GM23338 (cell line): ENCODE measurements at regions not wholly inside any gene's neighbourhood (a gene's known extent, or its start where the extent isn't known, plus 50 kb on each side); places are given as distances from the start of the nearest gene placed in this dataset.

Source experiments
- ATAC-seq: fragments of 200-7000 bp; cut with Tn5 transposase; 3 replicates; pipeline ENCODE4 v1.9.1; 2020
- DNase-seq: peaks from one replicate; pipeline ENCODE4 v3.0.0-alpha.2; 2015; ENCODE audit warnings: low spot score
- H2AFZ ChIP-seq: fragments of 200-600 bp; sonication (generic); 2 replicates; pipeline ENCODE4 v1.8.0; 2016; ENCODE audit warnings: antibody characterized with exemption, mild to moderate bottlenecking, moderate library complexity
- H3F3A ChIP-seq: fragments of 200-600 bp; sonication (generic); replicated peaks from 2 replicates; pipeline ENCODE4 v1.8.0; 2017; ENCODE audit warnings: antibody characterized with exemption, mixed run types, low read depth
- H3K27ac ChIP-seq: fragments of 200-600 bp; sonication (generic); 2 replicates; pipeline ENCODE4 v1.6.1; 2016; ENCODE audit warnings: low read depth
- H3K27me3 ChIP-seq: fragments of 200-600 bp; sonication (generic); 2 replicates; pipeline ENCODE4 v1.8.0; 2016; ENCODE audit warnings: mild to moderate bottlenecking, mixed run types, moderate library complexity; ENCODE audit not compliant: insufficient read depth
- H3K36me3 ChIP-seq: fragments of 200-600 bp; sonication (generic); 2 replicates; pipeline ENCODE4 v1.8.0; 2016; ENCODE audit warnings: mild to moderate bottlenecking; ENCODE audit not compliant: insufficient read depth
- H3K4me1 ChIP-seq: fragments of 200-600 bp; sonication (generic); 2 replicates; pipeline ENCODE4 v1.8.0; 2016; ENCODE audit warnings: mild to moderate bottlenecking, moderate library complexity; ENCODE audit not compliant: insufficient read depth
- H3K4me2 ChIP-seq: fragments of 200-600 bp; sonication (generic); 2 replicates; pipeline ENCODE4 v1.7.1; 2017; ENCODE audit warnings: mixed run types
- H3K4me3 ChIP-seq: fragments of 200-600 bp; sonication (generic); 2 replicates; pipeline ENCODE4 v1.6.1; 2016; ENCODE audit warnings: mixed run types
- H3K79me2 ChIP-seq: fragments of 200-600 bp; sonication (generic); replicated peaks from 2 replicates; pipeline ENCODE4 v1.8.0; 2017; ENCODE audit warnings: mild to moderate bottlenecking; ENCODE audit not compliant: insufficient read depth
- H3K9me2 ChIP-seq: fragments of 200-600 bp; sonication (generic); 2 replicates; pipeline ENCODE4 v1.8.0; 2017; ENCODE audit not compliant: insufficient read depth
- H4K20me1 ChIP-seq: fragments of 200-600 bp; sonication (generic); replicated peaks from 2 replicates; pipeline ENCODE4 v1.8.0; 2017; ENCODE audit warnings: mild to moderate bottlenecking; ENCODE audit not compliant: insufficient read depth
- H3K27ac Mint-ChIP-seq: 2 replicates; pipeline ENCODE4 v1.8.0; 2020; ENCODE audit warnings: inconsistent platforms, mild to moderate bottlenecking, moderate library complexity, mixed read lengths
- H3K27me3 Mint-ChIP-seq: 3 replicates; pipeline ENCODE4 v1.8.0; 2022; ENCODE audit warnings: low read depth, mild to moderate bottlenecking, moderate library complexity, mixed read lengths, inconsistent platforms; ENCODE audit not compliant: insufficient read depth, poor library complexity
- H3K36me3 Mint-ChIP-seq: 3 replicates; pipeline ENCODE4 v1.8.0; 2021; ENCODE audit warnings: low read depth, mild to moderate bottlenecking, inconsistent platforms, moderate library complexity, mixed read lengths
- H3K4me1 Mint-ChIP-seq: 3 replicates; pipeline ENCODE4 v1.8.0; 2020; ENCODE audit warnings: mild to moderate bottlenecking, inconsistent platforms, mixed read lengths
- H3K4me3 Mint-ChIP-seq: 3 replicates; pipeline ENCODE4 v1.8.0; 2021; ENCODE audit warnings: moderate library complexity, mild to moderate bottlenecking, inconsistent platforms, mixed read lengths
- H3K9me3 Mint-ChIP-seq: 3 replicates; pipeline ENCODE4 v1.8.0; 2020; ENCODE audit warnings: moderate library complexity, mild to moderate bottlenecking, inconsistent platforms, mixed read lengths
- CREB1 ChIP-seq: fragments of 250-450 bp; sonication (Bioruptor Pico); IDR thresholded peaks from 2 replicates; pipeline ENCODE4 v1.5.0; 2020; ENCODE audit warnings: low read depth, mild to moderate bottlenecking, moderate library complexity
- CTCF ChIP-seq, 2 experiments: fragments of 200-600 bp in 1 of 2; sonication (generic) in 1 of 2; conservative IDR thresholded peaks; 2 replicates each; pipeline versions ENCODE4 v1.5.1 to v1.6.1; 2016 to 2017; ENCODE audit warnings: antibody characterized with exemption in 2 of 2, low read depth in 2 of 2, mild to moderate bottlenecking in 2 of 2, moderate library complexity in 1 of 2
- ETS1 ChIP-seq: IDR thresholded peaks from 2 replicates; pipeline ENCODE4 v1.6.1; 2016; ENCODE audit warnings: antibody characterized with exemption
- EZH2 ChIP-seq: fragments of 200-600 bp; sonication (generic); IDR thresholded peaks from one replicate; pipeline ENCODE4 v1.8.0; 2017; ENCODE audit warnings: antibody characterized with exemption, mild to moderate bottlenecking, low read depth; ENCODE audit not compliant: unreplicated experiment
- EZH2phosphoT487 ChIP-seq: fragments of 200-600 bp; sonication (generic); IDR thresholded peaks from one replicate; pipeline ENCODE4 v1.8.1; 2018; ENCODE audit warnings: antibody characterized with exemption; ENCODE audit not compliant: unreplicated experiment
- JUNB ChIP-seq: IDR thresholded peaks from one replicate; pipeline ENCODE4 v1.6.1; 2016; ENCODE audit warnings: antibody characterized with exemption; ENCODE audit not compliant: unreplicated experiment
- POLR2AphosphoS5 ChIP-seq: IDR thresholded peaks from 2 replicates; pipeline ENCODE4 v1.6.1; 2016; ENCODE audit warnings: antibody characterized with exemption, low read depth
- REST ChIP-seq: IDR thresholded peaks from one replicate; pipeline ENCODE4 v1.6.1; 2018; ENCODE audit warnings: antibody characterized with exemption; ENCODE audit not compliant: unreplicated experiment
- STAT1 ChIP-seq: IDR thresholded peaks from one replicate; pipeline ENCODE4 v1.6.1; 2016; ENCODE audit warnings: antibody characterized with exemption; ENCODE audit not compliant: unreplicated experiment
- ZNF114 ChIP-seq: fragments of 250-450 bp; sonication (Bioruptor Pico); IDR thresholded peaks from 2 replicates; pipeline ENCODE4 v1.5.0; 2020; ENCODE audit warnings: mild to moderate bottlenecking, moderate library complexity
- ZNF331 ChIP-seq: fragments of 250-450 bp; sonication (Bioruptor Pico); IDR thresholded peaks from 2 replicates; pipeline ENCODE4 v1.5.0; 2020; ENCODE audit warnings: low read depth, mild to moderate bottlenecking, moderate library complexity
- ZNF462 ChIP-seq: fragments of 250-450 bp; sonication (Bioruptor Pico); IDR thresholded peaks from 2 replicates; pipeline ENCODE4 v1.5.0; 2020; ENCODE audit warnings: mild to moderate bottlenecking, moderate library complexity

- TF ChIP-seq STAT1 (no peak), ETS1 (no peak), CREB1 (CRISPR knock-in tag) (no peak)
Observed at GRCh38 chr3:127363171-127363570, 75.3 kb upstream of the PRR20G start (continued).

GRCh38 chr3:127360647-127361046 lies 72.8 kb upstream of the PRR20G start:
- Histone ChIP-seq H3K27me3 (no peaks in the 10 kb centered on the region), H3K4me1 (no peaks in the 10 kb centered on the region), H3K4me2 (no peak overlapping the region), H3K9me2 (no peaks in the 10 kb centered on the region), H4K20me1 (no peaks in the 10 kb centered on the region), H3K79me2 (no peaks in the 10 kb centered on the region), H3K36me3 (no peaks in the 10 kb centered on the region), H3K27ac (no peak overlapping the region), H2AFZ (no peak overlapping the region), H3F3A (no peaks in the 10 kb centered on the region), H3K4me3 (no peak overlapping the region)
- no peaks in the 10 kb centered on the region for H3K27me3 Mint-ChIP-seq
- no peak overlapping the region for H3K27ac Mint-ChIP-seq
- H3K36me3 Mint-ChIP-seq, result peaks cover 21% of the 10 kb centered on the region
- ATAC-seq, result no peak
- DNase-seq, result no peak
- no peak overlapping the region for H3K4me3 Mint-ChIP-seq
- H3K4me1 Mint-ChIP-seq, result no peaks in the 10 kb centered on the region
- H3K9me3 Mint-ChIP-seq, result peaks cover 31% of the 10 kb centered on the region
- TF ChIP-seq ZNF114 (CRISPR knock-in tag), result no peak
- no peak for TF ChIP-seq EZH2
- TF ChIP-seq REST, result no peak
- no peak for TF ChIP-seq CREB1 (CRISPR knock-in tag)
- no peak for TF ChIP-seq ZNF462 (CRISPR knock-in tag)
- TF ChIP-seq ZNF331 (CRISPR knock-in tag), result no peak
- TF ChIP-seq EZH2phosphoT487, result no peak
- TF ChIP-seq JUNB, result no peak
- no peak for TF ChIP-seq STAT1
- no peak for TF ChIP-seq POLR2AphosphoS5
- TF ChIP-seq ETS1, result no peak
- TF ChIP-seq CTCF (conservative IDR thresholded peaks at IDR 0.05; ENCODE audit: low read depth in 2 of 2), result no peak
